HepG2 (cell line): ENCODE measurements at regions not wholly inside any gene's neighbourhood (a gene's known extent, or its start where the extent isn't known, plus 50 kb on each side); places are given as distances from the start of the nearest gene placed in this dataset.
A peak's percentile ranks its signal among the peaks of the same experiment; 100 is the strongest.

Experiments used
- ATAC-seq: fragments of 200-7000 bp; cut with Tn5 transposase; 3 replicates; pipeline ENCODE4 v1.9.1; 2020; ENCODE audit warnings: mild to moderate bottlenecking, moderate library complexity
- BruUV-seq: library from RNA; stranded (reverse); fragments of 400-500 nt; replicated peaks from 2 replicates; lab custom pipeline; 2021; lab: Mats Ljungman, UMichigan
- CTCF ChIA-PET: fragments of 300-600 bp; formaldehyde crosslinking; extraction: SDS; loops from one replicate; lab custom pipeline; 2021; ENCODE audit warnings: low total read pairs, inconsistent platforms, low intra/inter-chr PET ratio; lab: Yijun Ruan, JAX
- POLR2A ChIA-PET: fragments of 350-600 bp; sonication (Branson Sonifier 250); formaldehyde crosslinking; loops from one replicate; lab custom pipeline; 2020; ENCODE audit warnings: antibody characterized with exemption, inconsistent platforms; lab: Yijun Ruan, JAX
- DNase-seq: peaks from one replicate; pipeline ENCODE4 v3.0.0-alpha.2; 2015; ENCODE audit warnings: low spot score
- FAIRE-seq: peaks from 3 replicates; lab custom pipeline; 2011; peaks lifted over from hg19 to GRCh38; lab: Jason Lieb, UNC
- H2AFZ ChIP-seq: one replicate; pipeline ENCODE4 v1.6.1; 2011; ENCODE audit warnings: low read length, inconsistent platforms
- H3K27ac ChIP-seq: fragments of 300-600 bp; 3 replicates; pipeline ENCODE4 v1.8.0; 2011; ENCODE audit warnings: mixed run types, mild to moderate bottlenecking, mixed read lengths, low read length, inconsistent platforms; ENCODE audit not compliant: insufficient read depth; ENCODE audit errors: extremely low read length
- H3K27me3 ChIP-seq, 2 experiments: fragments of 200-600 bp in 1 of 2; 2 replicates in 1 of 2; 3 replicates in 1 of 2; pipeline versions ENCODE4 v1.6.0 to v1.8.0; 2011; ENCODE audit warnings: low read length in 2 of 2, mild to moderate bottlenecking in 2 of 2, moderate library complexity in 2 of 2, inconsistent platforms in 1 of 2; ENCODE audit not compliant: insufficient read depth in 2 of 2, control insufficient read depth in 1 of 2
- H3K36me3 ChIP-seq, 2 experiments: fragments of 200-600 bp in 1 of 2; replicated peaks in 1 of 2; 2 replicates in 1 of 2; 3 replicates in 1 of 2; pipeline versions ENCODE4 v1.5.1 to v1.8.0; 2011; ENCODE audit warnings: low read length in 2 of 2, inconsistent platforms in 1 of 2; ENCODE audit not compliant: insufficient read depth in 2 of 2, control insufficient read depth in 1 of 2
- H3K4me1 ChIP-seq: 2 replicates; pipeline ENCODE4 v1.5.1; 2012; ENCODE audit warnings: low read length, inconsistent platforms; ENCODE audit not compliant: insufficient read depth
- H3K4me2 ChIP-seq: 2 replicates; pipeline ENCODE4 v1.6.0; 2011; ENCODE audit warnings: low read depth, low read length, inconsistent platforms
- H3K4me3 ChIP-seq, 3 experiments: fragments of 200-600 bp in 1 of 3; sonication (generic), shearing (Covaris generic) in 1 of 3; replicated peaks in 1 of 3; 2 replicates each; pipeline ENCODE4 v1.5.1; 2011 to 2016; ENCODE audit warnings: low read length in 3 of 3, inconsistent platforms in 2 of 3, low read depth in 2 of 3, mild to moderate bottlenecking in 2 of 3, control low read depth in 1 of 3, mixed read lengths in 1 of 3; ENCODE audit not compliant: insufficient read depth in 1 of 3
- H3K79me2 ChIP-seq: one replicate; pipeline ENCODE4 v1.6.1; 2011; ENCODE audit warnings: low read length, inconsistent platforms; ENCODE audit not compliant: insufficient read depth
- H3K9ac ChIP-seq: 2 replicates; pipeline ENCODE4 v1.6.0; 2011; ENCODE audit warnings: mild to moderate bottlenecking, low read depth, low read length, inconsistent platforms; ENCODE audit not compliant: insufficient read depth
- H3K9me3 ChIP-seq: 2 replicates; pipeline ENCODE4 v1.5.1; 2012; ENCODE audit warnings: mild to moderate bottlenecking, low read length
- H4K20me1 ChIP-seq: 2 replicates; pipeline ENCODE4 v1.6.0; 2011; ENCODE audit warnings: inconsistent platforms, mild to moderate bottlenecking, low read length, moderate library complexity; ENCODE audit not compliant: insufficient read depth
- ARID2 ChIP-seq: sonication (generic); formaldehyde crosslinking; IDR thresholded peaks from 2 replicates; pipeline ENCODE4 v1.8.1; 2022; ENCODE audit warnings: mild to moderate bottlenecking, missing genetic modification reagents, borderline replicate concordance
- EED ChIP-seq: sonication (generic); formaldehyde crosslinking; IDR thresholded peaks from 2 replicates; pipeline ENCODE4 v1.5.0; 2020; ENCODE audit warnings: mild to moderate bottlenecking, missing genetic modification reagents
- ISL2 ChIP-seq: sonication (generic); formaldehyde crosslinking; IDR thresholded peaks from 2 replicates; pipeline ENCODE4 v1.5.0; 2020; ENCODE audit warnings: missing genetic modification reagents
- KDM5A ChIP-seq: fragments of 200-600 bp; sonication (generic); IDR thresholded peaks from 2 replicates; pipeline ENCODE4 v1.7.0; 2018; ENCODE audit warnings: antibody characterized with exemption, mild to moderate bottlenecking, low read length, borderline replicate concordance
- MYNN ChIP-seq: sonication (generic); formaldehyde crosslinking; IDR thresholded peaks from 2 replicates; pipeline ENCODE4 v1.4.0; 2020; ENCODE audit warnings: mild to moderate bottlenecking, low read depth, missing genetic modification reagents
- NR2F6 ChIP-seq, 2 experiments: IDR thresholded peaks; 2 replicates each; pipeline ENCODE4 v1.6.1; 2016; ENCODE audit warnings: antibody characterized with exemption in 1 of 2, mild to moderate bottlenecking in 1 of 2
- SIX1 ChIP-seq: sonication (generic); formaldehyde crosslinking; IDR thresholded peaks from 2 replicates; pipeline ENCODE4 v1.4.0; 2020; ENCODE audit warnings: missing genetic modification reagents, borderline replicate concordance
- ZNF253 ChIP-seq: sonication (generic); formaldehyde crosslinking; IDR thresholded peaks from 2 replicates; pipeline ENCODE4 v1.8.0; 2022; ENCODE audit warnings: mild to moderate bottlenecking, missing genetic modification reagents, borderline replicate concordance
- WGBS: methylation state at CpG from one replicate; pipeline ENCODE4 v1.1.6; 2017; ENCODE audit warnings: low lambda C conversion rate; 5-methylcytosine and 5-hydroxymethylcytosine counted together
- in situ Hi-C: cut with HindIII; loops from 2 replicates; pipeline ENCODE4 v1.10.0; 2017; ENCODE audit warnings: low pct_unique_long_range_greater_than_20kb; ENCODE audit not compliant: extremely low pct_ligation_motif_present
- intact Hi-C: fragments of 100-400 bp; cut with micrococcal nuclease; formaldehyde crosslinking; loops from one replicate; pipeline ENCODE4 v1.10.0; 2022; ENCODE audit not compliant: unreplicated experiment
- TF ChIP-seq, protein P1 (sequence below), 2 experiments: sonication (generic) in 1 of 2; formaldehyde crosslinking in 1 of 2; IDR thresholded peaks; 2 replicates each; pipeline versions ENCODE4 v1.4.0 to v1.6.1; 2018 to 2020; ENCODE audit warnings: missing genetic modification reagents in 2 of 2, borderline replicate concordance in 1 of 2, low read depth in 1 of 2, mild to moderate bottlenecking in 1 of 2, missing biosample characterization in 1 of 2
- TF ChIP-seq, protein P2 (sequence below): sonication (generic); formaldehyde crosslinking; IDR thresholded peaks from 2 replicates; pipeline ENCODE4 v1.4.0; 2020; ENCODE audit warnings: missing genetic modification reagents, mild to moderate bottlenecking, borderline replicate concordance
- TF ChIP-seq, protein P3 (sequence below): IDR thresholded peaks from 2 replicates; pipeline ENCODE4 v1.6.1; 2016; ENCODE audit warnings: low read depth, control low read depth
- TF ChIP-seq, protein P4 (sequence below): sonication (generic); formaldehyde crosslinking; IDR thresholded peaks from 2 replicates; pipeline ENCODE4 v1.5.0; 2020; ENCODE audit warnings: missing genetic modification reagents

DNA sequence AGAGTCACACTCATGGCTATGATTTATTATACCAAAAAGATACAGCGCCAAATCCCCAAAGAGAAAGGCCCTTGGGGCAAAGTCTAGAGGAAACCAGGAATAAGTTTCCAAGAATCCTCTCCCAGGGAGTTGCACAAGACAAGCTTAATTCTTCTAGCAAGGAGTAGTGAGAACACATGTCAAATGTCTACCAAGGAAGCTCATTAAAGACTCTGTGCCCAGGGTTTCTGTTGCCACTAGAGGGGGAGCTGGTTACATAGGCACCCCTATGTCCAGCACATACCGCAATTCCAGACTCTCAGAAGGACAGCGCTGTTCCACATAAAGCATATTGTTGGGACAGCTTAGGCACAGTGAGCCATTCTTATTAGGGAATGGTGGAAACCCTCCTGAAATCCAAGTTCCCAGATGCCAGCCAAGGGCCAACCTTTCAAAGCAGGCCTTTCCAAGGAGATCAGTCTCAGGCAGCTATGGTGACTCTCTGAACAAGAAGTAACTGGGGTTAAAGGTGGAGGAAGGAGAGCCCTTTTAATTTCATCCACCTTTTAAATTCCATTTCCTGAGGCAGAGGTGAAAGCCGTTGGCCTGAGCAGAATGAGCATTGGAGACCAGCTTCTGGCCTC is 194.2 kb downstream of the UACA start (continued):
- TF ChIP-seq, protein P1, sequence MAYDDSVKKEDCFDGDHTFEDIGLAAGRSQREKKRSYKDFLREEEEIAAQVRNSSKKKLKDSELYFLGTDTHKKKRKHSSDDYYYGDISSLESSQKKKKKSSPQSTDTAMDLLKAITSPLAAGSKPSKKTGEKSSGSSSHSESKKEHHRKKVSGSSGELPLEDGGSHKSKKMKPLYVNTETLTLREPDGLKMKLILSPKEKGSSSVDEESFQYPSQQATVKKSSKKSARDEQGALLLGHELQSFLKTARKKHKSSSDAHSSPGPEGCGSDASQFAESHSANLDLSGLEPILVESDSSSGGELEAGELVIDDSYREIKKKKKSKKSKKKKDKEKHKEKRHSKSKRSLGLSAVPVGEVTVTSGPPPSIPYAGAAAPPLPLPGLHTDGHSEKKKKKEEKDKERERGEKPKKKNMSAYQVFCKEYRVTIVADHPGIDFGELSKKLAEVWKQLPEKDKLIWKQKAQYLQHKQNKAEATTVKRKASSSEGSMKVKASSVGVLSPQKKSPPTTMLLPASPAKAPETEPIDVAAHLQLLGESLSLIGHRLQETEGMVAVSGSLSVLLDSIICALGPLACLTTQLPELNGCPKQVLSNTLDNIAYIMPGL (CRISPR knock-in tag; IDR thresholded peaks at IDR 0.05; ENCODE audit: borderline replicate concordance in 1 of 2, low read depth in 1 of 2) = peak; percentile 29 to 31; a peak in 1 of 4 replicates

DNA sequence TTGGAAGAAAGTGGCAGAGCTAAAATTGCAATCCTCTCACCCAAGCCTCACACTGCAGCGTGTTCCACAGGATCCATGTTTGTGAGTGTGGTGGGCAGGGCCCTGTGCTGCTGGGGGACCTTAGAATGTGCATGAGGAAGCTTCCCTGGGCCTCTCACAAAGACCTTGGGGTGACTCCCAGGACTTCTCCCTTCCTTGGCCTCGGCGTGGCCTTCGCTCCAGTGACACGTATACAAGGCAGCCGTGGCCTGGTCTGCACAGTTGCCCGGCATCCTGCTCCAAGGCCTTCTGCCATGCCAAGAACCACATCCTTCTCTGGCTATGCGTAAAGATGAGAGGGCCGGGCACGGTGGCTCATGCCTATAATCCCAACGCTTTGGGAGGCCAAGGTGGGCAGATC is 196.4 kb downstream of the UACA start:
- TF ChIP-seq, protein P2, sequence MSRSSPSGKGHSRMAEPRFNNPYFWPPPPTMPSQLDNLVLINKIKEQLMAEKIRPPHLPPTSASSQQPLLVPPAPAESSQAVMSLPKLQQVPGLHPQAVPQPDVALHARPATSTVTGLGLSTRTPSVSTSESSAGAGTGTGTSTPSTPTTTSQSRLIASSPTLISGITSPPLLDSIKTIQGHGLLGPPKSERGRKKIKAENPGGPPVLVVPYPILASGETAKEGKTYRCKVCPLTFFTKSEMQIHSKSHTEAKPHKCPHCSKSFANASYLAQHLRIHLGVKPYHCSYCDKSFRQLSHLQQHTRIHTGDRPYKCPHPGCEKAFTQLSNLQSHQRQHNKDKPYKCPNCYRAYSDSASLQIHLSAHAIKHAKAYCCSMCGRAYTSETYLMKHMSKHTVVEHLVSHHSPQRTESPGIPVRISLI (CRISPR knock-in tag) = no peak
- TF ChIP-seq SIX1 (CRISPR knock-in tag) (no peak), ISL2 (CRISPR knock-in tag) (no peak), NR2F6 (IDR thresholded peaks at IDR 0.05) (no peak), NR2F6 (CRISPR knock-in tag; IDR thresholded peaks at IDR 0.05) (no peak), KDM5A (no peak), ARID2 (CRISPR knock-in tag) (no peak), MYNN (CRISPR knock-in tag) (no peak), ZNF253 (CRISPR knock-in tag) (no peak), EED (CRISPR knock-in tag) (no peak)
- TF ChIP-seq, protein P3, sequence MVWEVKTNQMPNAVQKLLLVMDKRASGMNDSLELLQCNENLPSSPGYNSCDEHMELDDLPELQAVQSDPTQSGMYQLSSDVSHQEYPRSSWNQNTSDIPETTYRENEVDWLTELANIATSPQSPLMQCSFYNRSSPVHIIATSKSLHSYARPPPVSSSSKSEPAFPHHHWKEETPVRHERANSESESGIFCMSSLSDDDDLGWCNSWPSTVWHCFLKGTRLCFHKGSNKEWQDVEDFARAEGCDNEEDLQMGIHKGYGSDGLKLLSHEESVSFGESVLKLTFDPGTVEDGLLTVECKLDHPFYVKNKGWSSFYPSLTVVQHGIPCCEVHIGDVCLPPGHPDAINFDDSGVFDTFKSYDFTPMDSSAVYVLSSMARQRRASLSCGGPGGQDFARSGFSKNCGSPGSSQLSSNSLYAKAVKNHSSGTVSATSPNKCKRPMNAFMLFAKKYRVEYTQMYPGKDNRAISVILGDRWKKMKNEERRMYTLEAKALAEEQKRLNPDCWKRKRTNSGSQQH (CRISPR knock-in tag) = no peak
- TF ChIP-seq, protein P4, sequence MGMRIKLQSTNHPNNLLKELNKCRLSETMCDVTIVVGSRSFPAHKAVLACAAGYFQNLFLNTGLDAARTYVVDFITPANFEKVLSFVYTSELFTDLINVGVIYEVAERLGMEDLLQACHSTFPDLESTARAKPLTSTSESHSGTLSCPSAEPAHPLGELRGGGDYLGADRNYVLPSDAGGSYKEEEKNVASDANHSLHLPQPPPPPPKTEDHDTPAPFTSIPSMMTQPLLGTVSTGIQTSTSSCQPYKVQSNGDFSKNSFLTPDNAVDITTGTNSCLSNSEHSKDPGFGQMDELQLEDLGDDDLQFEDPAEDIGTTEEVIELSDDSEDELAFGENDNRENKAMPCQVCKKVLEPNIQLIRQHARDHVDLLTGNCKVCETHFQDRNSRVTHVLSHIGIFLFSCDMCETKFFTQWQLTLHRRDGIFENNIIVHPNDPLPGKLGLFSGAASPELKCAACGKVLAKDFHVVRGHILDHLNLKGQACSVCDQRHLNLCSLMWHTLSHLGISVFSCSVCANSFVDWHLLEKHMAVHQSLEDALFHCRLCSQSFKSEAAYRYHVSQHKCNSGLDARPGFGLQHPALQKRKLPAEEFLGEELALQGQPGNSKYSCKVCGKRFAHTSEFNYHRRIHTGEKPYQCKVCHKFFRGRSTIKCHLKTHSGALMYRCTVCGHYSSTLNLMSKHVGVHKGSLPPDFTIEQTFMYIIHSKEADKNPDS (CRISPR knock-in tag) = no peak
- Histone ChIP-seq H4K20me1 (no peaks in the 10 kb centered on the region; the same call in 1 of the 2 replicates), H3K4me1 (peaks cover 10% of the 10 kb centered on the region), H3K9me3 (no peaks in the 10 kb centered on the region), H3K79me2 (no peaks in the 10 kb centered on the region), H3K9ac (no peak overlapping the region), H3K4me3 (no peak overlapping the region), H3K36me3 (no peaks in the 10 kb centered on the region), H3K4me2 (no peak overlapping the region), H3K27me3 (no peaks in the 10 kb centered on the region; a peak in 1 of 5 replicates), H3K27ac (no peak overlapping the region), H2AFZ (no peak overlapping the region)
- FAIRE-seq = no peak
- POLR2A ChIA-PET = no interaction called here
- ATAC-seq = no peak
- in situ Hi-C loops (no loop called here), intact Hi-C loops (no loop called here)
- no peak for DNase-seq
- 43% methylated on average over 4 of the region's 11 CpGs for WGBS
- CTCF ChIA-PET = no interaction called here
- no TSS peak for BruUV-seq
